ENCODE measurements at regions not wholly inside any gene's neighbourhood (a gene's known extent, or its start where the extent isn't known, plus 50 kb on each side); places are given as distances from the start of the nearest gene placed in this dataset.

GRCh38 chr14:85234156-85235025, 295.6 kb upstream of the FLRT2 start:
- DNase-seq: no peak

DNA sequence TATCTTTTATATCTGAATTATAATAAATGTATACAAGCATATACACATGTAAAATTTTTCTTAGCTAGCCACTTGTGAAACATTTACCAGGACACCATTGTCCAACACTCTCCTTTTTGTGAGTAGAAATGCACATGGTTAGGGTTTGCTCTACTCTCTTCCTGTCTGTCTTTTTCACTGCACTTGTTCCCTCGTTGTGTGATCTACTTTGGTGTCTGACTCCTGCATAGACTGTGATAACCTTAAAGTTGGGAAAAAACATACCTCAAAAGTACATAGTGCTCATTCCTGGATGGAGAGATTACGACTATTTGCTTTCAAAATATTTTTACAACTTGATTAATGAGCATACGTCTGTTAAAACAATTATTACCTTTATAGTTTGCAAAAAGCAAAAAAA, 294.1 kb upstream of the FLRT2 start:
- no peak for DNase-seq

DNA sequence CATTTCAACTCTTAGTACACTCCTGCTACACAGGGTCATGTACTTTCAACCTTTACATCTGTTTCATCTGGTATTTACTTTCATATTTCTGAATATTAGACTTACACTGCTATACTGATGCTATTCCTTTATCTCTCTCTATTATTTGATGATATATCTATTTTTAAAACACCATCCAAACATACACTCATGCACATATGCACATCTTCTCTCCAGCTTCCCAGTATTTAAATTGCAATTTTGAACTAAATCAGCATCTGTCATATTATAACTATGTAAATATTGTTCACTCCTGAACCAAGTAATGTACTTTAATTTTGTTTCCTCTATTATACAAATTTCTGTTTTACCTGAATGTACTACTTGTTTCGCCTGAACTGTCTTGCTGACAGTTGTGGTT, 293.6 kb upstream of the FLRT2 start:
- DNase-seq: no peak

GRCh38 chr14:85239791-85240190, 290.2 kb upstream of the FLRT2 start:
- no peak for DNase-seq

DNA sequence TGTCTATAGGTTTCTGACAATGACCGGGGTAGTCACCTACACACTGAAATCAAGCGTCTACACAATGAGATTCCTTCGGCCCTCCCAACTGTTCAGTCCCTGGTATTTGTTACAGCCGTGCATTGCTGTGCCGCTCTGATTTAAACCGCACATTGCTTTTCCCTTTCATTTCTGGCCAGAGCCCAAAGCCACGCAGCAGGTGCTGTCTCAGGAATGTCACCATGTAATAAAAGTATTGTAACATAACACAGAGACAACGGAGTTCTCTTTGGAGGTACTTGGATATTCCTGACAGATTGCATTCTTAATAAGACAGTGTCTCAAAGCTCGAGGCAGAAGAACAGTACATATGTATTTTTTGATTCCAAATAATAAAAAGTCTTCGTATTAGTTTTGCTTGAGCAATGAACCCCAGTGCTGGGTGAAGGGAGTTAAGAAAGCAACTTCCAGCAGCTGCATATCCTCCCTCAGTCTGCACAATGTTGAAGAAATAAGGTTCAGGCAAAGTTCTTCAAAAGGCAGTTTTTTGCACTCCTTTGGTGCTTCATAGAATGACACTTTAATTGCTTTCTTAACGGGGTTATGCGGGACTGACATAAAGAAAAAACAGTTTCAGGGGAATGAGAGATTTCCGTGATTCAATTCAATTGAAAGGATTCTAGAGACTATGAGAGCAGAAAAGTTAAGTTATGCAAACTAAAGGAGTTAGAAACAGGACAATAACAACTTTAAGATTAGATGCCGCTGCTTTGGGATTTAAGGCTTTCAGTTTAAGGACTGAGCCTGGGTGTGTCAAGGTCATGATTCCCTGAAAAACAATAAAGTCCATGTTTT, 288.7 kb upstream of the FLRT2 start:
- DNase-seq: no peak

DNA sequence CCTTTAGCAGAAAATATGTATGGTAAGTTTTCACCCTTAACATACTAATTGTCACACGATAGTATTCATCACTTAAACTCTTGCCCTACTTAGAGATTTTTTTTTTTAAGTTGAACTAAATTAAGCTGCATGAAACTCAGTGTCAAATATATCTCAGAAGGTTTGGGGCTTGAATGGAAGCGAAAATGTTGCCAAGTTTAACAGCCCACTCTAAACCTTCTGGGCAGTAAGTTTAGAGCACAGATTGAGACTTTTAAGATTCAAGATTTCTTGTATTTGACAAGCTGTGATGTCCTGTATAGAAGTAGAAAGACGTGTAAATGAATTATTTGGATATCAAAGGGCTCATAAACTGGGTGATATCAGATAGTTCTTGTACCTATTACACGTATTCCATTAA, 287.3 kb upstream of the FLRT2 start:
- DNase-seq: no peak

DNA sequence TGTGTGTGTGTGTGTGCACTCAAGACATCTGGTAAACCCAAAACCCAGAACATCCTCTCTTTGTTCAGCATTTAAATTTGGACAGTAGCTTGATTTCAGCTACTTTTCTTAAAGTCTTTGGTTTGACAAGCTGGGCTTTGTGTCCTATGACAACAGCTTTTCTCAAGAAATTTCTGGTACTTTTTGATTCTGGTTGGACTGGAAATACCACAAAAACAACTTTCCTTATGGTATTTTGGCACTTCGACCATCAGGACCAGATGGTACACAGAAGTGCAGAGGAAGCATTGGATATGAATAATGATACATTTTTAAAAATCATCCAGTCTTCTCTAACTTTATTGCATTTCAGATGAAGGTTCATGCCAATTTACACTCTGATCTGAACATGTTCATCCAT, 286.6 kb upstream of the FLRT2 start:
- DNase-seq: no peak

GRCh38 chr14:85247071-85247470, 282.9 kb upstream of the FLRT2 start:
- no peak for DNase-seq

DNA sequence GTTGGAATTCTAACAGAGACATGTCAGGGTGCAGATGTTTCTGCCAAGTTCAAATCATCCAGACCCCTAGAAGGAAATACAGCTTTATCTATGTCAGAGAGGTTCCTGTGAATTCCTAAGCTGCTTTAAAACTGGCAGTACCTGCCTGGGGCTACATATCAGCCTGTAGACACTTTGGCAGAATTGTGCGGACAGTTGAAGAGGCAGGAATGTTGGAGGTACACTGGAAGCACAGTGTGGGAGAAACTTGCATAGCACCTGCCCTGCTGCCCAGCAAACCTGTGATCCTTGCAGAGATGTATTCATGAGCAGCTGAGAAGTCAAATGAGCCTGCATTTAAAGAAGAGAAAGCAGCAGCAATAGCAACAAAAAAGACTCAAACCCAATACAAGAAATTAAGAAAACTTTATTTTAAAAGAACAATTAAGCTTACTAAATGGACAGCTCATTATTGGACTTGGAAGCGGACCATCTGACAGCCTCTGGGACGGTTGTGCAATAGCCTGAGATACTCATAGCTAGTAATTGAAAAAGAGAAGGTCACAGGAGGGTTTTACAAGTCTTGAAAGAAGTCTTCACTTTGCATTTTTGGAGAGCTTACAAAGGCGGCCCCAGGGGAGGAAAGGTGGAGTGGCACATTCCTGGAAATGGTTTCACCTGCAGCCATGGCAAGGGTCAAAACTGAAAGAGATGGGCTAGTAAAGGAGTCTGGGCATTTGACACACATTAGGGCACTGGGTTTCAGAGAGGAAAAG, 280.9 kb upstream of the FLRT2 start:
- DNase-seq: no peak

DNA sequence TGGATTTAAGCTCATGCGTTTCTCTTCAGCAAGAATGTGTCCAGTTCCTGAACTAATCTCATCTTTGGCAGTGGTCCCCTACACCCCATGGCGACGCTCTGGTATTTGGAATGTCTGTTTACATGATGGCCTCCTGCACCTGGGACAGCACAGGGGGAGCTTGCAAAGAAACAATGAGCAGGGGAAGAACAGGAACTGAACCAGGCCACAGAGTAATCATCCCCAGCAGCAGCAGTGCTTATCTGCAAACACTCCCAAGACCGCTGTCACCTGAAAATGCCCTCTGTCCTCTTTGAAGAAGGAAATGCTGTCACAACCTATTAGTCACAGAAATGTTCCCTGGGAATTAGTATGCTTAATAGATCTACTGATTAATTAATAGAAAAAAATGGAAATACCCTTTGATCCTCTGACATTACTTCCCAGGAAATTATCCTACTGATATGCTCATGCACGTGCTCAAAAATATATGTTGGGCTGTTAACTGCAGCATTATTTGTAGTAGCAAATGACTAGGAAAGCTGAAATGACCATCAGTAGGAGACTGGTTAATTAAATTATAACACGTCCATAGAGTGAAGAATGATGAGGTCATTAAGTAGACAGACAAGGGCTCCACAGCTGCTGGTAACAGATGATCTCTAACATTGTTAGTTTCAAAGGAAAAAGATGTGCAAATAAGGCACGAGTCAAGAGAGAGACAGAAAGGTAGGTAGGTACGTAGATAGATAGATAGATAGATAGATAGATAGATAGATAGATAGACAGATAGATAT, 279.3 kb upstream of the FLRT2 start:
- DNase-seq: no peak

- no peak for DNase-seq
These were observed 277.9 kb upstream of the FLRT2 start for GRCh38 chr14:85252011-85252410.

DNA sequence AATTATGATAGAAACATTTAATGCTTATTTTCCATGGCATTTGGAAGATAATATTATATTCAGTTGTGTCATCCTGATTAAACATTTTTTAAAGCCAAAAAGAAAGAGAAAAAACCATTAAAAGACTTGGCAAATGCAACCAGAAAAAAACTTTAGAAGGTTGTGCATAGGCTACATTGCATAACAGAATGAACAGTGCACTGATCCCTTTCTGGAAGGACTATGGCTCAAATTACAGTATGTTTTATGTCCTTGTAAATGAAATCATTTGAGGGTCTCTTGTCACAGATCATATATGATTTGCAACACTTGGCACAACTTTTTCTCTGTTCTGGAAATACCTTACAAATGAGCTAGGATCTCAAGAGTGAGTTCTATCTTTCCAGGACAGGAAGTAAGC, 275.2 kb upstream of the FLRT2 start:
- no peak for DNase-seq

- DNase-seq: no peak
These were observed 272.7 kb upstream of the FLRT2 start for GRCh38 chr14:85257287-85257686.

GRCh38 chr14:85263916-85264675, 265.8 kb upstream of the FLRT2 start:
- DNase-seq: no peak

DNA sequence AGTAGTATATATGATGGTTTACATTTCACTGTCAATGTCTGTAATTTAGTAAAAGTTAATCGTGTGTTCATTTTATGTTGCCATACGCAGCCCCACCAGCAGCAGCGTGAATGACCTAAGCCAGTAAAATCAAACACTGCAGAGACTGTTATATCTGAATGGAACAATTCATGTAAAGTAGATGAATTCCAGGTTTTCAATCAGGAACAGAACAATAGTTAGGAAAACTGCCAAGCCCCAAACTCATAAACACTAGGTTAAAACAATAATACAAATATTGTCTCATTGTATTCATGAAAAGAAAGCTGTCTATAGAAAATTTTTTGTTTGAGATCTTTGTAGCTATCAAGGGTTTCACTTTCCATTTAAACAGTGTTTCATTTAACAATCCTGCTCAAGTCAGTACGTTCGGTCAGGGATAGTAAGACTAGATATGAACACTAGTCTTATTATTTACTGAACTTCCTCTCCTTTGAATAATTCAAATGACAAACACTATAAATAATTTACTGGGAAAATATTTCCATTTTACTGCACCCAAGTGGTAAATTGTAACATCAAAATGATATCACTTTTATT, 256.8 kb upstream of the FLRT2 start:
- DNase-seq: no peak

- DNase-seq: no peak
These were observed 256.0 kb upstream of the FLRT2 start for GRCh38 chr14:85273952-85274351.

DNA sequence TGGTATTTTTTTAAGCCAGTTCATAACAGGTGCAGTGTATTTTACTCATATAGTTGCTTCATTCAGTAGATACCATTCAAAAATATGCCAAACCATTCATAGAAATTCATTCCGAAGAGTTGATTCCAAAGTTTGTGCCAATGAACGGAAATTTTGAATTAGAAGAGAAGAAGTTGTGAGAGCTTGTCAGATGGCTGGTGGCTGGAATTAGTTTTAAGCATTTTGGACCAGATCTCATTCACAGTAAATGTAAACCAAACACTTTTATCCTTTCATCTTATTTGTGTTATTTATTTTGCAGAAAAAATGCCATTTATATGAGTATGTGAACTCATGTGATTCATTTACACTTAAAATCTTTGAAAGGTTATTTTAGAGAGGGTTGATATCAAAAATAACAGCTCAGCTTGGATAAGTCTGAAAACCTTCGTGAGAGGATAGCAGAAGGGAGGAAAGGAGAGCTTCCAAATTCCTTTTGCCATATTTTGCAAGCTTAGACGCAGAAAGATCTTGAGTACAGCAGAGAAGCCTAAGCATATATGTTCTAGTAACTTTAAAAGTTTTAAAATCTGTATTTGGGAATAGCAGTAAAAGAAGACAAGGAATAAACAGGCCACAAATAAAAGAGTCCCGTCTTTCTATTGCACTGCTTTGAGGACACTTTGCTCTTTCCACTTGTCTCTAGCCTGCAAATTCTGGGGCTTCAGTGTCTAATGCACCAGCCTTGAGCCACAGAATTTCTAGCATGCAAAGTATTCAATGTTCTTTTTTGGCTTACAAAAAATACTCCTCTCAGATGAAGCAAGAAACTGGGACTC, 253.6 kb upstream of the FLRT2 start:
- DNase-seq: no peak

DNA sequence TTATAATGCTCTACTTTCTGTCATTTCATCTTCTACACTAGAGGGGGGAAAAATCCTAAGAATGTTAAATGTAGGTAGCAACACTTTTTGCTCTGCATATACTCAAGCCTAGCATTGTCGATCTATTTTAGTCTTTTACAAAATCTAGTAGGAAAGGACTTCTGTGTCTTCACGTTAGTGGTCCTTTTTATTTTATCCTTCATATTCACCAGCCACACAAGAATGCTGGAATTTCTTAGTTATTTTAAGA, 253.0 kb upstream of the FLRT2 start:
- DNase-seq: no peak

- no peak for DNase-seq
These were observed 250.5 kb upstream of the FLRT2 start for GRCh38 chr14:85279407-85279806.

GRCh38 chr14:85280074-85280473, 249.9 kb upstream of the FLRT2 start:
- no peak for DNase-seq

GRCh38 chr14:85281921-85282320, 248.0 kb upstream of the FLRT2 start:
- no peak for DNase-seq

All from NCI-H510A treated with DMSO at 0.1 percent for 48 hours (cell line).